Fibroblast of lung (primary cell): ENCODE measurements at regions not wholly inside any gene's neighbourhood (a gene's known extent, or its start where the extent isn't known, plus 50 kb on each side); places are given as distances from the start of the nearest gene placed in this dataset.

Experiments used
- DNase-seq, 2 donors: peaks; one replicate each; pipeline versions ENCODE4 v3.0.0 to v3.0.0-alpha.2; 2010; ENCODE audit warnings: low read depth in 2 of 2
- H2AFZ ChIP-seq: 2 replicates; pipeline ENCODE4 v1.5.1; 2012; ENCODE audit warnings: low read length, control low read depth, inconsistent platforms
- H3K27ac ChIP-seq: 2 replicates; pipeline ENCODE4 v1.5.1; 2011; ENCODE audit warnings: low read length, control low read depth; ENCODE audit not compliant: insufficient read depth
- H3K27me3 ChIP-seq: 2 replicates; pipeline ENCODE4 v1.5.1; 2011; ENCODE audit warnings: mild to moderate bottlenecking, low read length; ENCODE audit not compliant: control insufficient read depth, insufficient read depth
- H3K36me3 ChIP-seq: 2 replicates; pipeline ENCODE4 v1.5.1; 2011; ENCODE audit warnings: low read length; ENCODE audit not compliant: control insufficient read depth, insufficient read depth
- H3K4me1 ChIP-seq: 2 replicates; pipeline ENCODE4 v1.5.1; 2011; ENCODE audit warnings: low read length; ENCODE audit not compliant: control insufficient read depth, insufficient read depth; ENCODE audit errors: extremely low read depth
- H3K4me2 ChIP-seq: 2 replicates; pipeline ENCODE4 v1.5.1; 2011; ENCODE audit warnings: low read length, control low read depth; ENCODE audit not compliant: insufficient read depth; ENCODE audit errors: extremely low read depth
- H3K4me3 ChIP-seq, 4 experiments: fragments of 200-600 bp in 1 of 4; sonication (generic) in 1 of 4; replicated peaks in 1 of 4; 2 replicates each; pipeline ENCODE4 v1.5.1; 2011 to 2016; ENCODE audit warnings: low read length in 4 of 4, low read depth in 3 of 4, mild to moderate bottlenecking in 3 of 4, control low read depth in 2 of 4, inconsistent platforms in 1 of 4, mixed read lengths in 1 of 4; ENCODE audit not compliant: insufficient read depth in 1 of 4; ENCODE audit errors: control extremely low read depth in 1 of 4
- H3K79me2 ChIP-seq: 2 replicates; pipeline ENCODE4 v1.5.1; 2012; ENCODE audit warnings: mild to moderate bottlenecking, low read length, inconsistent platforms; ENCODE audit not compliant: control insufficient read depth, insufficient read depth
- H3K9ac ChIP-seq: 2 replicates; pipeline ENCODE4 v1.5.1; 2011; ENCODE audit warnings: mild to moderate bottlenecking, low read length, control low read depth; ENCODE audit not compliant: insufficient read depth
- H3K9me3 ChIP-seq: 2 replicates; pipeline ENCODE4 v1.5.1; 2012; ENCODE audit warnings: low read depth, low read length; ENCODE audit not compliant: control insufficient read depth, insufficient read depth
- H4K20me1 ChIP-seq: 2 replicates; pipeline ENCODE4 v1.5.1; 2011; ENCODE audit warnings: low read length; ENCODE audit not compliant: control insufficient read depth, insufficient read depth; ENCODE audit errors: extremely low read depth
- EZH2 ChIP-seq: IDR thresholded peaks from 2 replicates; pipeline ENCODE4 v1.5.1; 2012; ENCODE audit warnings: low read length, control low read depth, mild to moderate bottlenecking; ENCODE audit errors: missing control alignments
- TF ChIP-seq, protein P1 (sequence below), 2 donors: IDR thresholded peaks in 1 of 2; conservative IDR thresholded peaks in 1 of 2; 1 replicate in 1 of 2; 2 replicates in 1 of 2; pipeline ENCODE4 v1.5.1; 2011 to 2012; ENCODE audit warnings: low read length in 2 of 2, control low read depth in 1 of 2, inconsistent platforms in 1 of 2, low read depth in 1 of 2, mild to moderate bottlenecking in 1 of 2

DNA sequence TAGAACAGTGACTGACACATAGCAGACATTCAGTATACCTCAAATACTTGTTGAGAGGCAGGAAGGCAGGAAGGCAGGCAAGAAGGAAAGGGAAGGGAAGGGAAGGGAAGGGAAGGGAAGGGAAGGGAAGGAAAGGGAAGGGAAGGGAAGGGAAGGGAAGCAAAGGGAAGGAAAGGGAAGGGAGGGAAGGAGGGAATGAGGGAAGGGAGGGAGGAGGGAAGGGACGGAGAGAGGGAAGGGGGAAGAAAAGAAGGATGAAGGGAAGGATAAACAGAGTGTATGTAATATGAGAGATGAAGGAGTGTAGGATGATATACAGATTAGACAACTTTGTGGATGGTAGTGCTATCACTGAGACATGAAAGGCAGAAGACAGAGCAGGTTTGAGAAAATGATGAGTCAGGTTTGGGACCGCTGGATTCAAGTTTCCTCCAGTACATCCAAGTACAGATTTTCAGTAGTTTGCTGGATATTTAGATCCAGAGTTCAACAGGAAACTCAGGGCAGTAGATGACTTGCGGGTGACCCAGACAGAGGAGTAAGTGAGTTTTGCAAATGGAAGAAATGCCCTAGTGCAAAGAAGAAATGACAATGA, 85.9 kb downstream of the MAFB start:
- no peak for DNase-seq
- no peaks in the 10 kb centered on the region for H4K20me1 ChIP-seq
- H3K4me2 ChIP-seq = no peak overlapping the region
- TF ChIP-seq, protein P1, sequence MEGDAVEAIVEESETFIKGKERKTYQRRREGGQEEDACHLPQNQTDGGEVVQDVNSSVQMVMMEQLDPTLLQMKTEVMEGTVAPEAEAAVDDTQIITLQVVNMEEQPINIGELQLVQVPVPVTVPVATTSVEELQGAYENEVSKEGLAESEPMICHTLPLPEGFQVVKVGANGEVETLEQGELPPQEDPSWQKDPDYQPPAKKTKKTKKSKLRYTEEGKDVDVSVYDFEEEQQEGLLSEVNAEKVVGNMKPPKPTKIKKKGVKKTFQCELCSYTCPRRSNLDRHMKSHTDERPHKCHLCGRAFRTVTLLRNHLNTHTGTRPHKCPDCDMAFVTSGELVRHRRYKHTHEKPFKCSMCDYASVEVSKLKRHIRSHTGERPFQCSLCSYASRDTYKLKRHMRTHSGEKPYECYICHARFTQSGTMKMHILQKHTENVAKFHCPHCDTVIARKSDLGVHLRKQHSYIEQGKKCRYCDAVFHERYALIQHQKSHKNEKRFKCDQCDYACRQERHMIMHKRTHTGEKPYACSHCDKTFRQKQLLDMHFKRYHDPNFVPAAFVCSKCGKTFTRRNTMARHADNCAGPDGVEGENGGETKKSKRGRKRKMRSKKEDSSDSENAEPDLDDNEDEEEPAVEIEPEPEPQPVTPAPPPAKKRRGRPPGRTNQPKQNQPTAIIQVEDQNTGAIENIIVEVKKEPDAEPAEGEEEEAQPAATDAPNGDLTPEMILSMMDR (conservative IDR thresholded peaks at IDR 0.05 in 1 of 2, IDR thresholded peaks at IDR 0.05 in 1 of 2; ENCODE audit: low read depth in 1 of 2, low read length in 2 of 2) = no peak
- TF ChIP-seq EZH2 = no peak
- no peak overlapping the region for H2AFZ ChIP-seq
- no peaks in the 10 kb centered on the region for H3K4me1 ChIP-seq
- H3K9ac ChIP-seq = no peak overlapping the region
- H3K4me3 ChIP-seq = no peak overlapping the region
- no peak overlapping the region for H3K27ac ChIP-seq
- H3K79me2 ChIP-seq = no peaks in the 10 kb centered on the region
- no peaks in the 10 kb centered on the region for H3K36me3 ChIP-seq
- no peaks in the 10 kb centered on the region for H3K9me3 ChIP-seq
- H3K27me3 ChIP-seq = no peaks in the 10 kb centered on the region

- H3K9ac ChIP-seq = no peak overlapping the region
- no peak overlapping the region for H2AFZ ChIP-seq
- H3K9me3 ChIP-seq = no peaks in the 10 kb centered on the region
- no peak overlapping the region for H3K27ac ChIP-seq
- no peak for DNase-seq
- H3K79me2 ChIP-seq = no peaks in the 10 kb centered on the region
- H3K4me2 ChIP-seq = no peak overlapping the region
- no peaks in the 10 kb centered on the region for H4K20me1 ChIP-seq
- no peak overlapping the region for H3K4me3 ChIP-seq
- H3K36me3 ChIP-seq = no peaks in the 10 kb centered on the region
- no peaks in the 10 kb centered on the region for H3K27me3 ChIP-seq
- TF ChIP-seq EZH2 = no peak
- TF ChIP-seq, protein P1 (conservative IDR thresholded peaks at IDR 0.05 in 1 of 2, IDR thresholded peaks at IDR 0.05 in 1 of 2; ENCODE audit: low read depth in 1 of 2, low read length in 2 of 2) = no peak
- no peaks in the 10 kb centered on the region for H3K4me1 ChIP-seq
Observed at GRCh38 chr20:40602381-40602780, 86.7 kb downstream of the MAFB start.

DNA sequence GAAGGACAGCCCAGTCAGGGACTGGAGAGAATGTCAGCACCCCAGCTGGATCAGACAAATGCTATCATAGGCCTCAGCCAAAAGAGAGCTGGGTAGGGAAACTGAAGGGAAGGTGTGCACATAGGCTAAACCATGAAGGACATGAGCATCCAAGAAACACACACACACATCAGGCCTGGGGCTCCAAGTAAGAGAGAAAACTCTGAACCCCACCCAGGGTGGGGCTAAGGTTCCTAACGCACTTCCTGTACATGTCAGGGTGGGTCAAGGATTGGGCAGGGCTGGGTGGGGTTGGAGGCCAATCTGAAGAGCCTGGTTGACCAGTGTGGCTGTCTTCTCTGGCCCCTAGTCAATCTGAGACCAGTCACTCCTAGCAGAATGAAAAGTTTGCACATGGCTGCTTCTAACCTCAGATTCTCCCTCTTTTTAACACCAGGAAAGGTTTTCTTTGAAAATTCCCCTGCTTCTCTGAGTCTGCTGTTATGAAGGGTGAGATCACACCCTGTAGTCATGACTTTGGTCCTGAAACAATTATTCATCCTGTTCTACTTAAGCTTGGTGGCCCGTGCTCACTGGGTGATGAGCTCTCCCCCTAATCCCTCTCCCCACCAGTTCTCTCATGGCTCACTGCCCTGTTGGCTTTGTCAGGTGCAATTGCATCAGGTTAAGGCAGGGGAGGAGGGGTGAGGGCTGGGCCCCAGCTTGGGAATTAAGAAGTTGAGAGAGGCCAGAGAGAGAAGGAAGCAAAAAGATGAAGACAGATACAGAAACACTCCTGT, 88.4 kb downstream of the MAFB start:
- Histone ChIP-seq H2AFZ (no peak overlapping the region), H3K4me3 (no peak overlapping the region), H3K27ac (no peak overlapping the region), H4K20me1 (no peaks in the 10 kb centered on the region), H3K9me3 (no peaks in the 10 kb centered on the region), H3K36me3 (no peaks in the 10 kb centered on the region), H3K27me3 (no peaks in the 10 kb centered on the region), H3K79me2 (no peaks in the 10 kb centered on the region), H3K4me1 (no peaks in the 10 kb centered on the region), H3K4me2 (no peak overlapping the region), H3K9ac (no peak overlapping the region)
- no peak for DNase-seq
- TF ChIP-seq EZH2 = no peak
- TF ChIP-seq, protein P1 (conservative IDR thresholded peaks at IDR 0.05 in 1 of 2, IDR thresholded peaks at IDR 0.05 in 1 of 2; ENCODE audit: low read depth in 1 of 2, low read length in 2 of 2) = no peak
